HCT116 (cell line): ENCODE measurements at regions not wholly inside any gene's neighbourhood (a gene's known extent, or its start where the extent isn't known, plus 50 kb on each side); places are given as distances from the start of the nearest gene placed in this dataset.

Experiments used
- ATAC-seq: fragments of 200-7000 bp; cut with Tn5 transposase; 2 replicates; pipeline ENCODE4 v1.9.1; 2020; ENCODE audit warnings: mild to moderate bottlenecking, moderate library complexity
- BruUV-seq: library from RNA; stranded (reverse); fragments of 400-500 nt; replicated peaks from 2 replicates; lab custom pipeline; 2021; lab: Mats Ljungman, UMichigan
- CTCF ChIA-PET: fragments of 300-600 bp; sonication (Branson Sonifier 250); formaldehyde crosslinking; loops from one replicate; lab custom pipeline; 2021; ENCODE audit warnings: antibody characterized with exemption; lab: Charles Lee
- POLR2A ChIA-PET: fragments of 300-600, 350-600 bp; sonication (Branson Sonifier 250); formaldehyde crosslinking; loops from one replicate; lab custom pipeline; 2021; ENCODE audit warnings: antibody characterized with exemption; lab: Charles Lee
- RAD21 ChIA-PET, 2 experiments: fragments of 300-600 bp; sonication (Branson Sonifier 250); formaldehyde crosslinking; loops; one replicate each; lab custom pipeline; 2023; ENCODE audit warnings: low total read pairs in 2 of 2; ENCODE audit not compliant: uncharacterized antibody in 2 of 2, unreplicated experiment in 2 of 2, low non-redundant PET in 1 of 2; lab: Charles Lee
- DNase-seq: peaks from one replicate; pipeline ENCODE4 v3.0.0-alpha.2; 2010; ENCODE audit warnings: low read depth, low spot score
- H2AFZ ChIP-seq: fragments of 200-600 bp; shearing (Covaris generic), sonication (generic); 2 replicates; pipeline ENCODE4 v1.6.1; 2017; ENCODE audit warnings: low read depth, mixed run types, mixed read lengths, antibody characterized with exemption, low read length; ENCODE audit not compliant: poor library complexity, severe bottlenecking
- H3K27ac ChIP-seq: 2 replicates; pipeline ENCODE4 v1.5.1; 2012; ENCODE audit warnings: low read depth, low read length
- H3K27me3 ChIP-seq: fragments of 200-600 bp; sonication (generic); 2 replicates; pipeline ENCODE4 v1.6.1; 2016; ENCODE audit warnings: mixed run types, low read length, mixed read lengths; ENCODE audit not compliant: insufficient read depth
- H3K36me3 ChIP-seq, 2 experiments: fragments of 200-500 bp in 1 of 2; fragments of 200-600 bp in 1 of 2; sonication (Bioruptor generic) in 1 of 2; sonication (generic) in 1 of 2; 2 replicates each; pipeline versions ENCODE4 v1.5.1 to v1.6.1; 2014 to 2016; ENCODE audit warnings: low read length in 2 of 2, inconsistent platforms in 1 of 2, mixed read lengths in 1 of 2, mixed run types in 1 of 2; ENCODE audit not compliant: insufficient read depth in 2 of 2, control insufficient read depth in 1 of 2
- H3K4me1 ChIP-seq, 2 experiments: fragments of 200-600 bp in 1 of 2; sonication (generic) in 1 of 2; 2 replicates each; pipeline versions ENCODE4 v1.5.1 to v1.6.1; 2012 to 2017; ENCODE audit warnings: low read length in 2 of 2, inconsistent platforms in 1 of 2, mild to moderate bottlenecking in 1 of 2, mixed read lengths in 1 of 2, mixed run types in 1 of 2, moderate library complexity in 1 of 2; ENCODE audit not compliant: insufficient read depth in 2 of 2, control insufficient read depth in 1 of 2
- H3K4me2 ChIP-seq: fragments of 200-600 bp; sonication (generic); 2 replicates; pipeline ENCODE4 v1.6.1; 2017; ENCODE audit warnings: mixed run types, low read length, mixed read lengths
- H3K4me3 ChIP-seq, 2 experiments: fragments of 200-600 bp in 1 of 2; sonication (generic) in 1 of 2; replicated peaks in 1 of 2; 2 replicates each; pipeline ENCODE4 v1.5.1; 2011 to 2016; ENCODE audit warnings: low read length in 2 of 2, control low read depth in 1 of 2, low read depth in 1 of 2, mild to moderate bottlenecking in 1 of 2, mixed read lengths in 1 of 2, mixed run types in 1 of 2
- H3K79me2 ChIP-seq: fragments of 200-600 bp; sonication (generic); 2 replicates; pipeline ENCODE4 v1.6.1; 2017; ENCODE audit warnings: mild to moderate bottlenecking, mixed run types, low read length, moderate library complexity, mixed read lengths; ENCODE audit not compliant: insufficient read depth
- H3K9ac ChIP-seq: fragments of 200-600 bp; sonication (generic); 2 replicates; pipeline ENCODE4 v1.6.1; 2016; ENCODE audit warnings: low read length, mixed read lengths
- H3K9me2 ChIP-seq: fragments of 200-600 bp; sonication (generic), shearing (Covaris generic); 2 replicates; pipeline ENCODE4 v1.6.1; 2017; ENCODE audit warnings: mixed run types, mild to moderate bottlenecking, moderate library complexity; ENCODE audit not compliant: insufficient read depth
- H3K9me3 ChIP-seq, 2 experiments: fragments of 200-500 bp in 1 of 2; fragments of 200-600 bp in 1 of 2; sonication (Bioruptor generic) in 1 of 2; sonication (generic) in 1 of 2; 2 replicates each; pipeline ENCODE4 v1.6.1; 2014 to 2017; ENCODE audit warnings: low read length in 2 of 2, mixed read lengths in 2 of 2, inconsistent platforms in 1 of 2, low read depth in 1 of 2, mild to moderate bottlenecking in 1 of 2, mixed run types in 1 of 2, moderate library complexity in 1 of 2; ENCODE audit not compliant: control insufficient read depth in 1 of 2, insufficient read depth in 1 of 2
- H4K20me1 ChIP-seq: fragments of 200-600 bp; sonication (generic), shearing (Covaris generic); 2 replicates; pipeline ENCODE4 v1.6.1; 2017; ENCODE audit warnings: mixed run types, mild to moderate bottlenecking, moderate library complexity; ENCODE audit not compliant: insufficient read depth
- ATF3 ChIP-seq: IDR thresholded peaks from 2 replicates; pipeline ENCODE4 v1.6.1; 2012
- CBX3 ChIP-seq: IDR thresholded peaks from 2 replicates; pipeline ENCODE4 v1.6.1; 2012; ENCODE audit warnings: low read depth
- CEBPB ChIP-seq: IDR thresholded peaks from 2 replicates; pipeline ENCODE4 v1.6.1; 2012; ENCODE audit warnings: low read depth
- EGR1 ChIP-seq: IDR thresholded peaks from 2 replicates; pipeline ENCODE4 v1.6.1; 2012; ENCODE audit warnings: low read depth
- RAD21 ChIP-seq: IDR thresholded peaks from 2 replicates; pipeline ENCODE4 v1.6.1; 2012; ENCODE audit warnings: low read depth, mild to moderate bottlenecking
- SIN3A ChIP-seq: IDR thresholded peaks from 2 replicates; pipeline ENCODE4 v1.6.1; 2012; ENCODE audit warnings: low read depth
- SP1 ChIP-seq: IDR thresholded peaks from 2 replicates; pipeline ENCODE4 v1.6.1; 2012; ENCODE audit warnings: low read depth
- TCF7L2 ChIP-seq: IDR thresholded peaks from 2 replicates; pipeline ENCODE4 v1.7.0; 2011; ENCODE audit warnings: borderline replicate concordance, inconsistent platforms; ENCODE audit not compliant: insufficient read depth, insufficient read length; ENCODE audit errors: extremely low read depth
- ZFX ChIP-seq: fragments of 450-650 bp; IDR thresholded peaks from 2 replicates; pipeline ENCODE4 v1.6.1; 2017
- ZNF274 ChIP-seq: fragments of 200-500 bp; sonication (Bioruptor generic); IDR thresholded peaks from 2 replicates; pipeline ENCODE4 v1.6.1; 2014; ENCODE audit warnings: mild to moderate bottlenecking, low read depth, low read length, inconsistent platforms
- intact Hi-C: fragments of 100-400 bp; cut with micrococcal nuclease; formaldehyde crosslinking; loops from 2 replicates; pipeline ENCODE4 v1.10.0; 2022

GRCh38 chr14:105855246-105855892 is 329.0 kb downstream of the TMEM121 start:
- ATAC-seq (no peak), DNase-seq (no peak)
- Histone ChIP-seq H3K9me3 (no peaks in the 10 kb centered on the region), H3K4me3 (no peak overlapping the region), H3K4me1 (no peaks in the 10 kb centered on the region), H2AFZ (no peak overlapping the region), H4K20me1 (no peaks in the 10 kb centered on the region), H3K9ac (no peak overlapping the region), H3K4me2 (no peak overlapping the region), H3K79me2 (no peaks in the 10 kb centered on the region), H3K36me3 (no peaks in the 10 kb centered on the region), H3K27ac (no peak overlapping the region), H3K9me2 (no peaks in the 10 kb centered on the region), H3K27me3 (no peaks in the 10 kb centered on the region)
- BruUV-seq, result no TSS peak
- ChIA-PET CTCF (no interaction called here), RAD21 (no interaction called here), POLR2A (no interaction called here)
- intact Hi-C loops, result no loop called here
- TF ChIP-seq CEBPB (no peak), TCF7L2 (no peak), ATF3 (no peak), ZFX (no peak), EGR1 (no peak), SIN3A (no peak), SP1 (no peak), RAD21 (no peak), ZNF274 (no peak)
- TF ChIP-seq, all 23 proteins: peak for 0

DNA sequence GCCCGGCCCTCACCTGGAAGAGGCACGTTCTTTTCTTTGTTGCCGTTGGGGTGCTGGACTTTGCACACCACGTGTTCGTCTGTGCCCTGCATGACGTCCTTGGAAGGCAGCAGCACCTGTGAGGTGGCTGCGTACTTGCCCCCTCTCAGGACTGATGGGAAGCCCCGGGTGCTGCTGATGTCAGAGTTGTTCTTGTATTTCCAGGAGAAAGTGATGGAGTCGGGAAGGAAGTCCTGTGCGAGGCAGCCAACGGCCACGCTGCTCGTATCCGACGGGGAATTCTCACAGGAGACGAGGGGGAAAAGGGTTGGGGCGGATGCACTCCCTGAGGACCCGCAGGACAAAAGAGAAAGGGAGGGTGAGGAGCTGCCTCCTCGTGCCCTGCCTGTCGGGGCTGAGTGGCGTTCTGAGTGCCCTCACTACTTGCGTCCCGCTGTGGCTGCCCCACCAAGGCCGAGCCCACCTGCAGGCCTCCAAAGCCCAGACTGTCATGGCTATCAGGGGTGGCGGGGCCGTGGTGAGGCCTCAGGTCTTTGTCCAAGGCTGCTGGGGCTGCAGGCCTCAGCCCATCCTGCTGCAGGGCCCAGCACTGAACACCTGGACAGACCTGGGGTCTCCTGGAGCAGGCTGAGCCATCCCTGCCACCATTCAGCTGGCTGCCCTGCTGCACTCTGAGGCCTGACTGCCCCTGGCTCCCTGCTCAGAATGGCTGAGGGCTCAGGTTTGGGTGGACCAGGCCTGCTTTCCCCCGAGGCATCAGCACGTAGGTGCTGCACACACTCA is 329.7 kb downstream of the TMEM121 start:
- Histone ChIP-seq H3K79me2 (no peaks in the 10 kb centered on the region), H4K20me1 (no peaks in the 10 kb centered on the region), H3K4me1 (no peaks in the 10 kb centered on the region), H3K9ac (no peak overlapping the region), H3K27me3 (no peaks in the 10 kb centered on the region), H3K9me3 (no peaks in the 10 kb centered on the region), H2AFZ (no peak overlapping the region), H3K27ac (no peak overlapping the region), H3K36me3 (no peaks in the 10 kb centered on the region), H3K4me3 (no peak overlapping the region), H3K4me2 (no peak overlapping the region), H3K9me2 (no peaks in the 10 kb centered on the region)
- BruUV-seq, result no TSS peak
- DNase-seq (no peak), ATAC-seq (no peak)
- RAD21 ChIA-PET, result interaction anchor here in 1 of 2 experiments (1.1 kb wide), 1 partner anchor 81 kb away, joined by 3 read pairs; no protein-coding TSS in a partner anchor
- CTCF ChIA-PET, result no interaction called here
- TF ChIP-seq CEBPB (no peak), CBX3 (no peak), SP1 (no peak), SIN3A (no peak), ZFX (no peak), ZNF274 (no peak)
- intact Hi-C loops, result no loop called here
- POLR2A ChIA-PET, result no interaction called here
